Kidney (tissue), 13 donors: ENCODE measurements at regions not wholly inside any gene's neighbourhood (a gene's known extent, or its start where the extent isn't known, plus 50 kb on each side); places are given as distances from the start of the nearest gene placed in this dataset.
A peak's percentile ranks its signal among the peaks of the same experiment; 100 is the strongest.

ENCODE experiments used
- DNase-seq, 5 donors: peaks; one replicate each; pipeline ENCODE4 v3.0.0-alpha.2; 2013 to 2020
- FAIRE-seq: peaks from 2 replicates; lab custom pipeline; 2012; peaks lifted over from hg19 to GRCh38; lab: Jason Lieb, UNC
- H3K27ac ChIP-seq, 2 donors: one replicate each; pipeline ENCODE4 v1.7.0; 2013; ENCODE audit warnings: low read depth in 2 of 2, low read length in 2 of 2, inconsistent platforms in 1 of 2
- H3K27me3 ChIP-seq: one replicate; pipeline ENCODE4 v1.7.1; 2013; ENCODE audit warnings: low read length, inconsistent platforms; ENCODE audit not compliant: control insufficient read depth, insufficient read depth
- H3K36me3 ChIP-seq, 3 donors: one replicate each; pipeline versions ENCODE4 v1.7.0 to v1.7.1; 2013; ENCODE audit warnings: low read length in 3 of 3, control low read depth in 1 of 3, inconsistent platforms in 1 of 3; ENCODE audit not compliant: insufficient read depth in 3 of 3, control insufficient read depth in 2 of 3
- H3K4me1 ChIP-seq, 3 donors: one replicate each; pipeline versions ENCODE4 v1.7.0 to v1.7.1; 2013; ENCODE audit warnings: low read length in 3 of 3, inconsistent platforms in 1 of 3, low read depth in 1 of 3; ENCODE audit not compliant: control insufficient read depth in 2 of 3, insufficient read depth in 2 of 3
- H3K4me3 ChIP-seq, 3 donors: one replicate each; pipeline versions ENCODE4 v1.7.0 to v1.8.1; 2013; ENCODE audit warnings: low read length in 3 of 3, control low read depth in 1 of 3, inconsistent platforms in 1 of 3
- H3K9ac ChIP-seq, 3 donors: one replicate each; pipeline versions ENCODE4 v1.7.0 to v1.7.1; 2013; ENCODE audit warnings: low read length in 3 of 3, control low read depth in 1 of 3, inconsistent platforms in 1 of 3
- H3K9me3 ChIP-seq, 3 donors: one replicate each; pipeline versions ENCODE4 v1.7.0 to v1.7.1; 2013; ENCODE audit warnings: low read length in 3 of 3, control low read depth in 1 of 3, inconsistent platforms in 1 of 3; ENCODE audit not compliant: control insufficient read depth in 2 of 3, insufficient read depth in 1 of 3
- CTCF ChIP-seq: IDR thresholded peaks from 3 replicates; pipeline ENCODE4 v1.5.1; 2012; ENCODE audit warnings: mild to moderate bottlenecking, moderate library complexity, borderline replicate concordance; ENCODE audit not compliant: insufficient read depth; ENCODE audit errors: extremely low read depth
- intact Hi-C: fragments of 100-400 bp; cut with DNase I; formaldehyde crosslinking; loops from one replicate; pipeline ENCODE4 v1.11.1; 2022
- donor health status: control.
- donor health status: control.
- donor health status: control.
- donor health status: control.
- donor health status: control.
- donor health status: DM: yes; HTN: yes; CAD: no.
- donor health status: Normal renal cell carcinoma (clear cell type).

GRCh38 chr2:12430407-12431133 is 286.2 kb upstream of the TRIB2 start:
- Histone ChIP-seq H3K9ac (no peak overlapping the region), H3K27ac (no peak overlapping the region), H3K4me1 (peaks cover 0 to 2% (median 0%) of the 10 kb centered on the region in 3 donors), H3K9me3 (no peaks in the 10 kb centered on the region), H3K27me3 (no peaks in the 10 kb centered on the region), H3K4me3 (peak overlapping the region in 2 of 3 donors; percentile 6 to 40), H3K36me3 (no peaks in the 10 kb centered on the region)
- no peak for TF ChIP-seq CTCF
- no peak for FAIRE-seq
- DNase-seq = peak in 2 of 5 donors; percentile 30 to 56
- intact Hi-C loops = no loop called here

GRCh38 chr2:12432985-12433625 is 283.6 kb upstream of the TRIB2 start:
- Histone ChIP-seq H3K36me3 (no peaks in the 10 kb centered on the region), H3K27me3 (no peaks in the 10 kb centered on the region), H3K9me3 (no peaks in the 10 kb centered on the region), H3K27ac (no peak overlapping the region), H3K9ac (no peak overlapping the region), H3K4me3 (no peak overlapping the region), H3K4me1 (peaks cover 0 to 2% (median 0%) of the 10 kb centered on the region in 3 donors)
- DNase-seq (no peak), FAIRE-seq (no peak)
- TF ChIP-seq CTCF = no peak
- intact Hi-C loops = no loop called here

GRCh38 chr2:12433626-12433990 is 283.1 kb upstream of the TRIB2 start:
- DNase-seq = no peak
- no peak overlapping the region for H3K9ac ChIP-seq
- H3K9me3 ChIP-seq = no peaks in the 10 kb centered on the region
- H3K4me3 ChIP-seq = no peak overlapping the region
- TF ChIP-seq CTCF = no peak
- intact Hi-C loops = no loop called here
- no peaks in the 10 kb centered on the region for H3K36me3 ChIP-seq
- H3K4me1 ChIP-seq = peaks cover 0 to 2% (median 0%) of the 10 kb centered on the region in 3 donors
- FAIRE-seq = no peak
- H3K27me3 ChIP-seq = no peaks in the 10 kb centered on the region
- H3K27ac ChIP-seq = no peak overlapping the region
